NCI-H524 (cell line): ENCODE measurements at regions not wholly inside any gene's neighbourhood (a gene's known extent, or its start where the extent isn't known, plus 50 kb on each side); places are given as distances from the start of the nearest gene placed in this dataset.
"Not testable (repeated sequence)": the region's sequence is repeated elsewhere in the genome, so short reads cannot be mapped to it uniquely, and the experiment has no call there.

Experiments
- DNase-seq, 2 experiments: peaks; one replicate each; lab custom pipeline; 2025; lab: John Stamatoyannopoulos, UW

- no peak for DNase-seq
Observed at GRCh38 chr5:68024426-68024825, 191.1 kb upstream of the PIK3R1 start.

GRCh38 chr5:68021916-68022315, 193.6 kb upstream of the PIK3R1 start:
- DNase-seq = no peak

- DNase-seq = no peak
Observed at GRCh38 chr5:68021227-68021626, 194.3 kb upstream of the PIK3R1 start.

GRCh38 chr5:68020461-68020969, 195.0 kb upstream of the PIK3R1 start:
- DNase-seq = not testable (repeated sequence)

- no peak for DNase-seq
Observed at GRCh38 chr5:68015381-68016302, 199.9 kb upstream of the PIK3R1 start.

GRCh38 chr5:68012831-68013230, 202.7 kb upstream of the PIK3R1 start:
- DNase-seq = no peak

- DNase-seq = no peak
Observed at GRCh38 chr5:68012429-68012828, 203.1 kb upstream of the PIK3R1 start.

GRCh38 chr5:68011801-68012200, 203.8 kb upstream of the PIK3R1 start:
- DNase-seq = no peak

GRCh38 chr5:68011259-68011760, 204.2 kb upstream of the PIK3R1 start:
- DNase-seq = no peak

- DNase-seq = no peak
Observed at GRCh38 chr5:68010740-68011139, 204.8 kb upstream of the PIK3R1 start.

GRCh38 chr5:68007451-68007850, 208.1 kb upstream of the PIK3R1 start:
- DNase-seq = no peak

- no peak for DNase-seq
Observed at GRCh38 chr5:68002836-68003235, 212.7 kb upstream of the PIK3R1 start.

GRCh38 chr5:68000805-68001204, 214.8 kb upstream of the PIK3R1 start:
- no peak for DNase-seq

GRCh38 chr5:67999391-67999790, 216.2 kb upstream of the PIK3R1 start:
- DNase-seq = no peak

- DNase-seq = no peak
Observed at GRCh38 chr5:67998709-67999261, 216.8 kb upstream of the PIK3R1 start.

GRCh38 chr5:67997892-67998457, 217.6 kb upstream of the PIK3R1 start:
- DNase-seq = no peak

- DNase-seq = no peak
Observed at GRCh38 chr5:67997148-67997547, 218.4 kb upstream of the PIK3R1 start.

- no peak for DNase-seq
Observed at GRCh38 chr5:67996596-67996995, 219.0 kb upstream of the PIK3R1 start.

GRCh38 chr5:67992923-67993322, 222.6 kb upstream of the PIK3R1 start:
- DNase-seq = no peak

GRCh38 chr5:67989456-67989855, 226.1 kb upstream of the PIK3R1 start:
- no peak for DNase-seq

GRCh38 chr5:67986761-67987160, 228.8 kb upstream of the PIK3R1 start:
- DNase-seq = no peak

GRCh38 chr5:67985686-67986387, 229.7 kb upstream of the PIK3R1 start:
- DNase-seq = no peak
